ENCODE measurements at regions not wholly inside any gene's neighbourhood (a gene's known extent, or its start where the extent isn't known, plus 50 kb on each side); places are given as distances from the start of the nearest gene placed in this dataset.

GRCh38 chr6:118718903-118719302 is 67.5 kb upstream of the CEP85L start:
- TF ChIP-seq JUND (IDR thresholded peaks at IDR 0.05) (no peak), CTCF (IDR thresholded peaks at IDR 0.05; ENCODE audit: low read depth, low read length, missing input control) (no peak), SP1 (IDR thresholded peaks at IDR 0.05) (no peak), REST (IDR thresholded peaks at IDR 0.05) (no peak), RAD21 (IDR thresholded peaks at IDR 0.05) (no peak), HNF4G (IDR thresholded peaks at IDR 0.05) (no peak), HNF4A (conservative IDR thresholded peaks at IDR 0.05) (no peak), FOXA1 (IDR thresholded peaks at IDR 0.05) (no peak), EGR1 (IDR thresholded peaks at IDR 0.05; ENCODE audit: low read depth in 2 of 2) (no peak)

Measured in liver (tissue), 3 donors.